Upper lobe of left lung (tissue), 4 donors: ENCODE measurements at regions not wholly inside any gene's neighbourhood (a gene's known extent, or its start where the extent isn't known, plus 50 kb on each side); places are given as distances from the start of the nearest gene placed in this dataset.

Experiments used
- EP300 ChIP-seq, 4 donors: sonication (generic); formaldehyde crosslinking; IDR thresholded peaks; one replicate each; pipeline ENCODE4 v1.5.1; 2017; ENCODE audit warnings: antibody characterized with exemption in 4 of 4, control low read depth in 2 of 4
- POLR2A ChIP-seq, 4 donors: fragments of 450-650 bp; IDR thresholded peaks; one replicate each; pipeline ENCODE4 v1.5.1; 2016 to 2017; ENCODE audit warnings: antibody characterized with exemption in 4 of 4, mild to moderate bottlenecking in 2 of 4
- POLR2AphosphoS5 ChIP-seq, 2 donors: sonication (generic); formaldehyde crosslinking; IDR thresholded peaks; one replicate each; pipeline ENCODE4 v1.5.1; 2017; ENCODE audit warnings: antibody characterized with exemption in 2 of 2
- TF ChIP-seq, protein P1 (sequence below), 6 experiments: fragments of 450-650 bp in 4 of 6; fragments of 200-600 bp in 2 of 6; sonication (generic) in 2 of 6; IDR thresholded peaks; one replicate each; pipeline ENCODE4 v1.5.1; 2016 to 2019; ENCODE audit warnings: antibody characterized with exemption in 6 of 6

DNA sequence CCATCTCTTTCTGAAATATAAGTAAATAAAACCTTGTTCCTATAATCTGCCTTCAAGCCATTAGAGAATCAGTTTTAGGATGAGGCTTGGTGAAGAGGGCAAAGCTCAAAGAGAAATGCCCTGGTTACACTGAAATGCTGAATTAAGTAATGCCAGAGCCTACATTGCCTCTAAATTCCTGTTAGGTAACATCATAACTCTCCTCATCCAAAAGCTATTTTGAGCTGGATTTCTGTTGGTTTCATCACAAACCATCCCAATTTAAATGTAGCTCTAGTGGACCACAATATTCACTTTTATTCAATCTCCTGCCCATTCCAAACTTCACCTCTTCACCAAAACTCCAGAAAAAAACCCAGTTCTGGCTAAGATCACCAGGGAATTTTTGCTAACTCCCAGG, 1319.7 kb upstream of the TENM3 start:
- TF ChIP-seq, protein P1, sequence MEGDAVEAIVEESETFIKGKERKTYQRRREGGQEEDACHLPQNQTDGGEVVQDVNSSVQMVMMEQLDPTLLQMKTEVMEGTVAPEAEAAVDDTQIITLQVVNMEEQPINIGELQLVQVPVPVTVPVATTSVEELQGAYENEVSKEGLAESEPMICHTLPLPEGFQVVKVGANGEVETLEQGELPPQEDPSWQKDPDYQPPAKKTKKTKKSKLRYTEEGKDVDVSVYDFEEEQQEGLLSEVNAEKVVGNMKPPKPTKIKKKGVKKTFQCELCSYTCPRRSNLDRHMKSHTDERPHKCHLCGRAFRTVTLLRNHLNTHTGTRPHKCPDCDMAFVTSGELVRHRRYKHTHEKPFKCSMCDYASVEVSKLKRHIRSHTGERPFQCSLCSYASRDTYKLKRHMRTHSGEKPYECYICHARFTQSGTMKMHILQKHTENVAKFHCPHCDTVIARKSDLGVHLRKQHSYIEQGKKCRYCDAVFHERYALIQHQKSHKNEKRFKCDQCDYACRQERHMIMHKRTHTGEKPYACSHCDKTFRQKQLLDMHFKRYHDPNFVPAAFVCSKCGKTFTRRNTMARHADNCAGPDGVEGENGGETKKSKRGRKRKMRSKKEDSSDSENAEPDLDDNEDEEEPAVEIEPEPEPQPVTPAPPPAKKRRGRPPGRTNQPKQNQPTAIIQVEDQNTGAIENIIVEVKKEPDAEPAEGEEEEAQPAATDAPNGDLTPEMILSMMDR (IDR thresholded peaks at IDR 0.05): no peak
- no peak for TF ChIP-seq EP300 (IDR thresholded peaks at IDR 0.05)
- TF ChIP-seq POLR2A (IDR thresholded peaks at IDR 0.05): no peak
- no peak for TF ChIP-seq POLR2AphosphoS5 (IDR thresholded peaks at IDR 0.05)
